HG03457 (cell line): ENCODE measurements at regions not wholly inside any gene's neighbourhood (a gene's known extent, or its start where the extent isn't known, plus 50 kb on each side); places are given as distances from the start of the nearest gene placed in this dataset.
"Not testable (repeated sequence)": the region's sequence is repeated elsewhere in the genome, so short reads cannot be mapped to it uniquely, and the experiment has no call there.

ENCODE experiments used
- ATAC-seq: cut with Tn5 transposase; IDR thresholded peaks from one replicate; pipeline ENCODE4 v1.9.1; 2021; ENCODE audit warnings: moderate number of reproducible peaks; ENCODE audit not compliant: unreplicated experiment

DNA sequence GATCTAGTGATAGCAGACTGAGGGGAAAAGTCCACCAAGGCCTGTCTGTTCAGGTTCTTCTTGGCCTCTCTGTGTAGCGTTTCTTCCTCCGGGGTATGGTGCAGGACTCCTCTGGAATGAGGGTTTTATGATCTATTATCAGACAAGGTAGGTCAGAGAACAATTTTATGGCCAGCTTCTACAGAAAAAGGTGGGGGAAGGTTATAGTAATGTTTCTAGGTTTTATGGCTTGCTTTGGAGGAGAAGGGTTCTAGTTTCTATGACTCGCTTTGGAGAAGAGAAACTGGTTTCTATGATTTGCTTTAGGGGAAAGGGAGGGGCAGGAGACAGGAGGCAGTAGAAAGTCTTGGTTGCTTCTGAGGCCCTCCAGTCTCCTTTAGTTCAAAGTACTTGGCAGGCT lies 144.8 kb upstream of the LAMA2 start:
- ATAC-seq, result no peak

DNA sequence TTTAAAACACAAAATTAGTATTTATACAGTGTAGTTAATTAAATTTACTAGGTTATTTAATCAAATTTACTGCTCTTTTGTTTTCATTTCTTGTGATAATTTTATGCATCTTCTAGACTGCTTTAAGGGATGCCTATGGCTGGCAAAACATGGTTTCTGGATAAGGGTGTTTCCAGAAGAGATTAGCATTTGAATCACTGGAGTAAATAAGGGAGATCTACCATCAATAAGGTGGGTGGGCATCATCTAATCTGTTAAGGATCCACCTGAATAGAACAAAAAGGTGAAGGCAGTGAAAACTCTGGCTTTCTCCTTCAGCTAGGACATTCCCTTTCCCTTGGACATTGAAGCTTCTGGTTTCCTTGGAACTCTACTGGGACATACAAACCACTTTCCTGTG lies 146.2 kb upstream of the LAMA2 start:
- no peak for ATAC-seq

DNA sequence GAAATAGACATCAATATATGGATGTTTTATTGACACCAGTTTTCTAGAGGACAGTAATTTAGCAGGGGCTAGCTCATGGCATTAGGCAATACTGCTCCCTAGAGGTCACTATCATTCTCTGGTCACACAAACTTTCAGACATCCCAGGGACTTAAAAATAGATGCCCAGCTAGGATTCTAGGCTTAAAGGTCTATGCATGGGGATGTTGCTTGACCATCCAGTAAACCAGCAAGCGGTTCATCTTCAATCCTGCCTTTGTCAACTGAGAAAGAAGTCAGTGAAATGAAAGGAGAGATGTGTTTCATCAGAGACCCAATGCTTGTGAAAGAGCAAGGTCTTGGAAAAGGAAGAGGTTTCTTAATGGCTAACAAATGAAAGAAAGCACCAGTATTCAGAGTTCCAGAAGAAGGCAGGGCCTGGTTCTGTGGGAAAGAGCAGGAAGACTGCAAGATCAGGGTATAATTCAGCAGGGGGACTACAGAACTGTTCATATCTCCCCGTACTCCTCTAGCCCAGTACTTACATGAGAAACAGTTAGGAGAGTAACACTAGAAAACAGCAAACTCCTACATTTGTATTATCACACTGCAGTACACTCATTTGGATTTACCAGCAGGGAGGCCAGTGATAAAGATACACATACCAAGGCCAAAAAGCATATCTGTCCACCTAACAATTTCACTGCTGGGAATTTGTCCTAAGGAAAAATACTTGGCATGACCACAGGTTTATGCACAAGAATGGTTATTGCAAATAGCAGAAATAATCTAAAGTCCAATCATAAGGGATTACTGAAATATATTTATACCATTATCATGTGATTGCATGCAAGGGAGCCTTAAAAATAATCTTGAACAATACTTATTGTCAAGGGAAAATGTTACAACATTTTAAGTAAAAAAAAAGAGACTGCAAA lies 151.4 kb upstream of the LAMA2 start:
- no peak for ATAC-seq

DNA sequence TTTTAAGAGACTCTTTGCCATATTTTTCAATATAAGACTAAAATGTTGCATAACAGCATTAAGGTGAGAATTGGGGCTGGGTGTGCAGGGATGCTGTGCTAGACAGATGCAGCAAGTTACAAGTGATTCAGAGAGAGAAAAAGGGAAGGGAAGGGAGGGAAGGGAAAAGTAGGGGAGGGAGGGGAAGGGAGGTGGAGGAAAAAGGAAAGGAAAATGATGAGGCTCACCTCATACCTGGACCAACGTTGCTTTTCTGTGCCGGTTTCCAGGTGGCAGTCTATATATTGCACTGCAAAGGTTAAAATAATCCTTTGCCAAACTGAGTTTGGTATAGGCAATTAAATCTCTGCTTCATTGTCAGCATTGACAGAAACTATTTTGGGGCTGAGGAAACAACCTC lies 155.4 kb upstream of the LAMA2 start:
- ATAC-seq, result no peak

DNA sequence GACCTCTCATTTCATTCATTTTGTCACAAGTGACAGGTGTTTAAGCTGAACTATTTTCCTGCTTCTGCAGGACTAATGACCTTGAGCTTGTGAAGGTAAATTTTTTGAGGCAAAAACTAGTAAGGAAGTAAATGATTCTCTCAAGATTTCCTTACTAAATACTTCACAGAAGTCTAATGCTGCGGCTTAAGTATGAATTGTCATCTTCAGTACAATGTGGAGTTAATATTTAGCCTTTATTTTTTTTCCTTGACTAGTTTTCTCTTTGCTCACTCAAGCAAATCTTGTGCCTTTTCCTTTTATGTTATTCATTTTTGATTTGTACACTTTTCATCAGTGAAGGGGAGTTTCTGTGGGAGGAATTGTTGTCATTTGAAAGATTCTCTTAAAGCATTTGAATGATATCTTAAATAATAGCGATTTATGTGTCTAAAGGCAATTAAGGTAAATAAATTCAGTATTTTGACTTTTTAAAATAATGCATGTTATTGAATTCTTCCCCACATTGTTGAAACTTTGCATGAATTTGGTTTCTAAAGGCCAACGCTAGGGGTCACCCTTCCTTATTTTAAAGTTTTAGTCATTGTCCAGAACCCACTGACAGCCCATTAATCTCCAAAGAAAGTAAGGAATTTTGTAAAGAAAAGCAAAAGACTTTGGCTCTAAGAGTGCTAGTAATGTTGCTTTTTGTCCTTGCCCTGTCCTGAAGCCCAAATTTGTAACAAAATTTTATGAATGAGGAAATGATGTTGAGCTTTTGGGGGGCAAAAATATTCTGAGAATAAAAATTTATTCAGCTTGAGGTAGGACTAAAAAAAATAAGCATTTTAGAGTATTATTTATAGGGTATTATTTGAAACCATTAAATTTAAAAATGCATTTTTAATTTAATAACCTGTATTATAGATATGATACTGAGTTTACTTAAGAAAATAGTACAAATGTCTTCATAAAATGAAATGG lies 157.4 kb upstream of the LAMA2 start:
- ATAC-seq, result no peak

DNA sequence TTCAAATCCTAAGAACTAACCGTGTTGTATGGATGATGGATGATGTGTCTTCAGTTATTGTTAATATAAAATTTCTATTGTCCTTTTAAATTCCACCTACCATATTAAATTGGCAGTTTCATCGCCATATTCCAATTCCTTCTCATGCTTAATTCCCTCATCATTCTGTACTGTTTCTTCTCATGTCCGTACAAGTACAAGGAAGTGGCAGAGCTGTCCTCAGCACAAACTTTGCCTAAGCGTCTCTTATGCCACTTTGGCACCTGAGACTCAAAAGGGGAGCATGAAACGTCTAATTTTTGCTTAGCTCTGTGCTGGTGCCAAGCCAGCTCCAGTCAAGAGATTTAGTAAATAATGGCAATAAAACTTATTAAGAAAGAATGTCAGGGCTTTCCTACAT lies 158.2 kb upstream of the LAMA2 start:
- no peak for ATAC-seq

DNA sequence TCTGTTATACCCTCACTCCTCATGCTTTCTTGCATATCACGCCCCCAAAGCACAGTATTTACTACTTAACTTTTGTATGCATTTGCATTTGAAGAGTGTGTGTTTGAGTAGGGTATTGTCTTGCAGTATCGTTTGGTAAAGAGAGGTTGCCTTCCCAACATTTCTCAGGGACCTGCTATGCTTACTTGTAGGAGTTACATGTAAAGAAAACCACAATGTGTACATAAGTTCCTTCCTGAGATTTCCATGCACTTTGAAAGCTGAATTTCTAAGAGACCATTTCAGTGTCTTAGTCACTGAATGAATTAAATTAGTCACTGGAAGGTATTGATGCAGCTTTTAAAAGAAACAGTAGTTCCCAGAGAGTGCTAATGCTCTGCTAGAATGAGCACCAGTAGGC lies 159.3 kb upstream of the LAMA2 start:
- ATAC-seq, result no peak

DNA sequence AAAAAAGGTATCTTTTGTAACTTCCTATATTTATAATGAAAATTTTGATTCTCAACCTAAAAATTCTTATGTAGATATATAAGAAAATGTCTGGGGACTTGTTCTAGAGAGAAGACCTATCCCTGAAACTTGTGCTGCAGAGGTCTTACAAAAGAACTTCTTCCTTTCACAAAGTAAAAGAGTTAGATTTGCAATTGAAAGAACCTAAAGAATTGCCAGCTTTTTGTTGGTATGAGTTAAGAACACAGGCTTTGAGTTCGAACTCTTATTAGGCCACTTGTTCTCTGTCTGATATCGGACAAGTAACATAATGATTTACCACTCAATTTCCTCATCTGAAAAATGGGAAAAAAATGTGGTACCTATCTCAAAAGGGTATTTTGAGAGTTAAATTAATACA lies 162.0 kb upstream of the LAMA2 start:
- ATAC-seq, result no peak

DNA sequence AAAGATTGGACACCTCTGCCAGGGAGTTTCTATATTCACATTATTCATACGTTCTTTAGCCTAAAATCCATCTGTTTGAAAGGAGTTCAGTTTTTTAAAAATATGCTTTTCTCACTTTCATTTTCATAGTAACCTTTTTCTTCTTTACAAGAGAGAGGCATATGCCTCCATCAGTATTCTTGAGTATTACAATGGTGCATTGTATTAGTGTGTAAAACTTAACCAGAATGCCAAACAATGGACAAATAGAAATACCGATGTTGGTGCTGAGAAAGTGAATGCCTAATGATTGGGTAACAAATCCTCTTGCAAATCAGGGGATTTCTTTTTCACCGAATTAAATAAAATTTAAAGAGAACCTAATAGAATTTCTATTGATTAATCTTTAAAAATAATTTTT lies 163.2 kb upstream of the LAMA2 start:
- no peak for ATAC-seq

DNA sequence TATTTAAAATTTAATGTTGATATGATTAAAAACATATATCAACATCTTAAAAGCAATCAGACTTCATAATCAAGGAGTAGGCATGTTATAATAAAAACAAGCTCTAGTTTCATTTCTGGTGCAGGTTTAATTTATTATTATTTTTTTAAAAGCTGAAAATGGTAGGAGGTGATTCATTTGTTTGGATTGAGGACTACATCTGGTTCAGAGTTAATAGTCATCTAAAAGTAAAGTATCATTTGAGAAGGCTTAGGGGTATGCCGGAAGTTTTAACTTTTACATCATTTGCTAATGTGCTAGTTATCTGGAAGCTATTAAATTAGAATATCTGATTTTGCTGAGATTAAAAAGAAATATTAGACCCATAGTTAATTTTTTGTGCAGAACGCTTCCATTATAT lies 169.5 kb upstream of the LAMA2 start:
- no peak for ATAC-seq

DNA sequence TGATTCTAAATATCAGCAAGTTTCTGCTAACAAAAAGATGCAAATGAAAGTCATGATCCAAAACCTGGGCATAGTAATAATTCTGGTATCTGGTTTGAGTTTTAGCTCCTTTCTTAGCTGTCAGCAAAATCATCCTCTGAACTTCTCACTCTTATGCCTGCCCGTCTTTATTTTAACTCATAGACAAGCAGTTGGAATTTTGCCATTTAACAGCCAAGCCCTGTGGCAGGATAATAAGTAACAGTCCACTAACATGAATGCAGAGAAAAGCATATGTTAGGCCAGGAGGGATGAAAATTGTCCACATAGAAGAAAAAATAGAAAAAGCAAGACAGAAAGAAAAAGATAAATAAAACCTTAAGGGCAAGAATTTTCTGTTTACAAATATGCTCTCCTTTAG lies 170.0 kb upstream of the LAMA2 start:
- ATAC-seq, result no peak

DNA sequence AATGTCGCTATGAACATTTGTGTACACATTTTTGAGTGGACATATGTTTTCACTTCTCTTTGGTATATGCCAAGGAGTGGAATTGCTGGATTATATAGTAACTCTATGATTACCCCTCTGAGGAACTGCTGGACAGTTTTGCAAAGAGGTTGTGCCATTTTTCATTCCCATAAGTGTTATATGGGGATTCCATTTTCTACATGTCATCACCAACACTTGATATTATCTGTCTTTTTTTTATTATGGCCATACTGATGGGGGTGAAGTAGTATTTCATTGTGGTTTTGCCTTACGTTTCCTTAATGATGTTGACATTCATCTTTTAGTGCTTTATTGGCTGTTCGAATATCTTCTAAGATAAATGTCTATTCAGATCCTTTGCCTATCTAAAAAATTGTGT lies 171.8 kb upstream of the LAMA2 start:
- ATAC-seq, result no peak

DNA sequence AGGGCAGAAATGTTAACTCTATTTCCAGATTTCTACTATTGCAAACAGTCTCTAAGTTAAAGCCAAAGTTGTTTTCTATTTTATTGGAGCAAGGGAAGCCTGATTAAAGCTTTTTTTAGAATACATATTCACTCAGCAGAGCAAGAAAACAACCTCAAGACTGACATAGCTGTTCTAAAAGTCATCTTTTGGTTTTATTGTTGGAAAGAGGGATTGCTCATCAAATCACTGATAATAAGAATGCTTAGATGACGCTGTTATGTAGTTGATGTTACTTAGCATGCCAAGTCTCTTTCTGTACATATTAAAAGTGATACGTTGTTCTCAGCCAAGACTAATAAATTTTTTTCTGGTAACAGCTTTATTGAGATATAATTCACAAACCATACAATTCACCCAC lies 172.6 kb upstream of the LAMA2 start:
- no peak for ATAC-seq

DNA sequence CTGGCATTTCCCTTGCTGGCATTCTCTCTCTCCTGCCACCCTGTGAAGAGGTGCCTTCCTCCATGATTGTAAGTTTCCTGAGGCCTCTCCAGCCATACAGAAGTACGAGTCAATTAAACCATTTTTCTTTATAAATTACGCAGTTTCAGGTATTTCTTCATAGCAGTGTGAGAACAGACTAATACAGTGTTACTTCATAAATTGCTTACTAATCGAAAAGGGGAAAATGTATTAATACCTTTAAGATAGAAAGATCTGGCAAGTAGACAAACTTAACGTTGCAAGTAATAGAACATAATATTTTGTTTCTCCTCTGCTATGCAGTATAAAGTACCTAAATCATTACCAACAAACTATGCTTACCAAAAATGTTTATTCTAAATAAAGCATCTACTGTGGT lies 178.3 kb upstream of the LAMA2 start:
- ATAC-seq, result no peak

DNA sequence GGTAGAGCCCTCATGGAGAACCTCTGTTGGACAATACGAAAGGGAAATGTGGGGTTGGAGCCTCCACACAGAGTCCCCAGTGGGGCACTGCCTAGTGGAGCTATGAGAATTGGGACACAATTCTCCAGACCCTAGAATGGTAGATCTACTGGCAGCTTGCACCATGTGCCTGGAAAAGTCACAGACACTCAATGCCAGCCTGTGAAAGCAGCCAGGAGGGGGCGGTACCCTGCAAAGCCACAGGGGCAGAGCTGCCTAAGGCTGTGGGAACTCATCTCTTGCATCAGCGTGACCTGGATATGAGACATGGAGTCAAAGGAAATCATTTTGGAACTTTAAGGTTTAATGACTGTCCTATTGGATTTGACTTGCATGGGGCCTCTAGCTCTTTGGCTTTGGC lies 179.1 kb upstream of the LAMA2 start:
- not testable (repeated sequence) for ATAC-seq

DNA sequence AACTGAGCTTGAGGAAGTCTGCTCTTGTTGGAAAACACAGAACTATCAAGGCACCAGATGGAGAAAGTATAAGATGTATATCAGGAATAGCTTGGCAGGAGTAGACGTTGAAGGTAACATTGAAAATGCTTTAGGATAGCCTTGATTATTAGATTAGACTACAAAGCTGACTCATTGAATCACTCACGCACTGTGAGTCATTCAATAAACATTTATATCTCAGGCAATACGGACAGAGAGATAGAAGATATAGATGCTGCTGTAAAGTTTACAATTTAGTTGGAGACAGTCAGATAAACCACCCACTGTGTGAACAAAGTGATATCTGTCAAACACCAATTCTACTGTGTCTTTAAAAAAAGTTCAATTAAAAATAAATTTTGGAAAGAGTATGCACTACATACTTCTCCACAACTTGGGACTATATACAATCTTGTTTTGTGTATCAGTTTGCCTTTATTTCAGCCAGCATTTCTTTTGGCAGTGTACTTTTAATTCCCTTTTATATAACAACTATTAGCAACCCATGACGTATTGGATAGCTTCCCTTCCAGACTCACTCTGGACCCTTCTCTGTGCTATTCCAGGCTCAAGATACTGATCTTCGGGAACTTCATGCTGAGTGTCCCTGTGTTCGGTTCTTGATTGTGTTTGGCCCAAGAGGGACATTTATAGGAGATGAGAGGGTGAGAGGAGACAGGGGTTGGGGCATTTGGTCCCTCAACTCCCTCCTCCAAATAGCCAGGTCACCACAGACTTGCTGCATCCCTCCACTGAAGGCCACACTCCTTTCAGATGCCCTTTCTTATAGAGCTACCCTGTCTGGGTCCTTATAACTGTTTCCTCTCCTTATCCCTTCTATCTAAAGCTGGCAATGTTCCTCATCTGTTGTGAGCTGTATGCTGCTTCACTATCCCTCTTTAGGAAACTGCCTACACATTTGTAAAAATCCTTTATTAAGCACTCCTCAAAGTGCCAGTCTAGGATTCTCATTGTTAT lies 176.6 kb upstream of the PTPRK start:
- ATAC-seq, result no peak

DNA sequence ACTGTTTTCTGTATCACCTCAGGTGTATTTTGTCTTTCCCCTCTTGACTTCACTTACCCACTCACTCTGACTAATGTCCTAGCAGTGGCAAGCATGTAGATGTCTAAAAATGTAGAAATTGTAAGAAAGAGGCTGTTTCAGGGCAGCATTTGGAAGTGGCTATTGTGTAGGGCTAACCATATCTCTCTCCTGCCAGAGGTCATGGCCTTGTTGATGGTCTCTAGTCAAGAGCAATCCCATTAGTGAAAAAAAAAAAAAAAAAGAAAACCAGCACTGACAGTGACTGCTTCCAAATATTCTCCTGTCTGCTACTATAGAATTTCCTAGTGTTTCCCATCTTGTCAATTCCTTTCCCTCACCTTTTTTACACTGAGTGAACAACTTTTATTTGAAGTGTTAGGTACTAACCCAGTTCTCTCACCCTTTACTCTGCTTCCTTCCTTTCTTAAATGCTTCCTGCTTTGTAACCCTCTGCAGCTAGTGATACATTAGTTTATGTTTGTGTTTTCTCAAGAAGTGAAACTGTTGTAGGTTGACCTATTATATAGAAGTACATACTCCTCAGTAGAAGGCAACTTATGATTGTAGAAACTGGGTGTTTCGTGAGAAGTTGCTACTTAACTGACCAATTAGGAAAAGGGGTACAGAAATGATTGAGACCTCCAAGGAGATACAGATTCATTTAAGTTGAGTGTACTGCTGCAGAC lies 174.1 kb upstream of the PTPRK start:
- ATAC-seq, result peak; percentile 97

DNA sequence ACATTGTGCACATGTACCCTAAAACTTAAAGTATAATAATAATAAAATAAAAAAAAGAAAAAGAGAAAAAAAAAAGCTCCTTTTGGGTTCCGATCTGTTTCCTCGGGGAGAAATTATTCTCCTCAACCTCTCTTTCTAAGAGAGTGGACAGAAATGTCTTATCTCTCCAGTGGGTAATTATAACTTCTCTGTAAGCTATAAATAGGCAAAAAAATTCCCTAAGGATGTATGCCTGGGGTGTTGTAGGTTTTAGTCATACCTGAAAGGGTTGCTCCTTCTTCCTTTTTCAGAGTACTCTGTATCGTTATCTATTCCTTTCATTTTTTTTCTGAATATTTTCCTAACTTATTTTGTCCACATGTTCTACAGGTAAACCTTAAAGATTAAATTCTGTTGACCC lies 169.7 kb upstream of the PTPRK start:
- no peak for ATAC-seq

DNA sequence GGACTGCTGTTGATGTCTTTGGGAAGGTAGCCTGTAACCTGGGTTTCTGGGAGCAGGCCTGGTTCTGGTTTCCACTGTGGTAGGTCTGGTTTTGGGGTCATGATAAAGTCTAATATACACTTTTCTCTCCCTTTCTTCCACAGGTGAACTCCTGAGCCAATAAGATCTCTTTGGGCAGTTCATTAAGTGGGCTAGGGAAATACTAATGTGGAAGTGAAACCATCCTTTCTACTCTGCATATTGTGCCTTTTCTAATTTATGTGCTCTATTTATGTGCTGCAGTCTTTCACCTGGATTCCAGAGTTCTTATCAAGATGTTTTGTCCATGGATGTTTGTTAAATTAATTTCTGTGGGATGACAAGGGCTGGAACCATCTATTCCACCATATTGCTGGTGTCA lies 165.7 kb upstream of the PTPRK start:
- ATAC-seq, result no peak

DNA sequence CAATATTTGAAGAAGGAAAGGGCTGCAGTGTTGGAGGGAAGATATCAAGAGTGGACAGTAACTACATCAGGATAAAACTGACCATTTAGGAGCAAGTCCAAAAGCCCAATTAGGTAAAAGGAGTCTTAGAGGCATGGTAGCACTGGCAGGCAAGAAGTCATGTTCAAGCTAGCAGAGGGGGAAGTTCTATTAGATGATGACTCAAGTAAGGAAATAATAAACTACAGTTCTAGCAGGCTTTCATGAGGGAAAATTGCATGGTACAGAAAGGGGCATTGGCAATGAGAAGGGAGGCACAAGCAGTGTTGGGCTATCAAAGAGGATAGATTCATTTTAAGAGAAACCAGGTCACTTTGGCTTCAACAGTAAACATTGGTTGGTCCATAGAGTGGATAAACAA lies 156.1 kb upstream of the PTPRK start:
- ATAC-seq, result no peak
